GM12875 (cell line): ENCODE measurements at regions not wholly inside any gene's neighbourhood (a gene's known extent, or its start where the extent isn't known, plus 50 kb on each side); places are given as distances from the start of the nearest gene placed in this dataset.

ENCODE experiments used
- H3K4me3 ChIP-seq: one replicate; pipeline ENCODE4 v1.5.1; 2011; ENCODE audit warnings: low read depth, low read length, control low read depth
- CTCF ChIP-seq: IDR thresholded peaks from 2 replicates; pipeline ENCODE4 v1.5.1; 2011; ENCODE audit warnings: low read depth, mild to moderate bottlenecking, control low read depth, inconsistent platforms, low read length, moderate library complexity, borderline replicate concordance; ENCODE audit not compliant: insufficient read depth

DNA sequence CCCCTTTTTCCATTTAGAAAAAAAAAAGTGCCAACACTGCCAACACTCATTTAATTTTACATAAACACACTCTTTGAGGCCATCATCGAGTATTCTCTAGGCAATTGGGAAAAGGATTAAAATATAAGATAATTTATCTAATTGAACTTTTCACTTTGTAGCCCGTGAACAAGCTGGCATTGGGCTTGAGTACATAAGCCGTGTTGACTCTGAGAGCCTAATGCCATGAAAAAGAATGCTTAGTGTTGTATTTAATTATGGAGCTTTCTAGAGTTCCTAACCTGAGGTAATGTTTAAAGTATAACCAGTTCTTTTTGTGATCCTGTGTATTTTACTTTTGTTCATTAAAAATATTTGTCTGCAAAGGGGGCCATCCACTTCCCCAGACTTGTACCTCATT lies 193.8 kb downstream of the LYPLAL1 start:
- H3K4me3 ChIP-seq = no peak overlapping the region
- TF ChIP-seq CTCF = no peak

GRCh38 chr1:219365451-219365850 lies 191.8 kb downstream of the LYPLAL1 start:
- H3K4me3 ChIP-seq = no peak overlapping the region
- no peak for TF ChIP-seq CTCF

- no peak for TF ChIP-seq CTCF
- H3K4me3 ChIP-seq = no peak overlapping the region
Measured at GRCh38 chr1:219362702-219363101, 189.0 kb downstream of the LYPLAL1 start.

- no peak overlapping the region for H3K4me3 ChIP-seq
- TF ChIP-seq CTCF = no peak
Measured at GRCh38 chr1:219359126-219359525, 185.4 kb downstream of the LYPLAL1 start.

- H3K4me3 ChIP-seq = no peak overlapping the region
- TF ChIP-seq CTCF = no peak
Measured at GRCh38 chr1:219358080-219358479, 184.4 kb downstream of the LYPLAL1 start.

DNA sequence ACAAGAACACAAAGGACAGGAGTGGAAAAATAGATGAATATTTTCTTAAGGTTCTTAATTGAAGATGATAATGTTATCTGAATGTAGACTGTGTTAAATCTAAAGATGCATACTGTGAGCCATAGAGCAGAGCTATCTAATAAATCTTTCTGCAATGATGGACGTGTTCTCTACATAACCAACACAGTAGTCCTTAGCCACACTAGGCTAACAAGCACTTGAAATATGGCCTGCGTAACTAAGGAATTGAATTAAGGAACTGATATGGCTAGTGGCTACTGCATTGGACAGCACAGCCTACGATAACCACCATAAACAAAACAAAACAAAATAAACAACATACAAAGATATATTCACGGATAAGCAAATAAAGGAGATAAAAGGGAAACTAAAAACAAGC lies 181.3 kb downstream of the LYPLAL1 start:
- no peak overlapping the region for H3K4me3 ChIP-seq
- TF ChIP-seq CTCF = no peak

- no peak overlapping the region for H3K4me3 ChIP-seq
- no peak for TF ChIP-seq CTCF
Measured at GRCh38 chr1:219352961-219353651, 179.4 kb downstream of the LYPLAL1 start.
